HG03442 (cell line): ENCODE measurements at regions not wholly inside any gene's neighbourhood (a gene's known extent, or its start where the extent isn't known, plus 50 kb on each side); places are given as distances from the start of the nearest gene placed in this dataset.
A peak's percentile ranks its signal among the peaks of the same experiment; 100 is the strongest.
"Not testable (repeated sequence)": the region's sequence is repeated elsewhere in the genome, so short reads cannot be mapped to it uniquely, and the experiment has no call there.

Experiments
- ATAC-seq: cut with Tn5 transposase; IDR thresholded peaks from one replicate; pipeline ENCODE4 v1.9.1; 2021; ENCODE audit warnings: mild to moderate bottlenecking, moderate library complexity; ENCODE audit not compliant: unreplicated experiment

- peak; percentile 79 for ATAC-seq
Observed at GRCh38 chr4:99763635-99764101, 53.0 kb upstream of the DAPP1 start.

GRCh38 chr4:99762728-99763127 is 53.9 kb upstream of the DAPP1 start:
- ATAC-seq, result no peak

GRCh38 chr4:99759988-99760387 is 56.6 kb upstream of the DAPP1 start:
- no peak for ATAC-seq

GRCh38 chr4:99759346-99759984 is 57.2 kb upstream of the DAPP1 start:
- no peak for ATAC-seq

GRCh38 chr4:99755223-99755944 is 61.2 kb upstream of the DAPP1 start:
- no peak for ATAC-seq

GRCh38 chr4:99754756-99755155 is 61.9 kb upstream of the DAPP1 start:
- no peak for ATAC-seq

GRCh38 chr4:99753931-99754330 is 62.7 kb upstream of the DAPP1 start:
- ATAC-seq, result no peak

GRCh38 chr4:99749445-99750391 is 66.9 kb upstream of the DAPP1 start:
- ATAC-seq, result no peak

- ATAC-seq, result no peak
Observed at GRCh38 chr4:99746443-99746842, 70.2 kb upstream of the DAPP1 start.

GRCh38 chr4:99736846-99737245 is 79.2 kb upstream of the C4orf54 start:
- ATAC-seq, result no peak

- no peak for ATAC-seq
Observed at GRCh38 chr4:99735822-99736221, 78.2 kb upstream of the C4orf54 start.

- ATAC-seq, result no peak
Observed at GRCh38 chr4:99734583-99735322, 77.1 kb upstream of the C4orf54 start.

- ATAC-seq, result not testable (repeated sequence)
Observed at GRCh38 chr4:99733455-99733854, 75.8 kb upstream of the C4orf54 start.

GRCh38 chr4:99729186-99729585 is 71.6 kb upstream of the C4orf54 start:
- no peak for ATAC-seq

GRCh38 chr4:99724067-99724466 is 66.4 kb upstream of the C4orf54 start:
- no peak for ATAC-seq

GRCh38 chr4:99723612-99724011 is 66.0 kb upstream of the C4orf54 start:
- ATAC-seq, result peak; percentile 50

- no peak for ATAC-seq
Observed at GRCh38 chr4:99722725-99723124, 65.1 kb upstream of the C4orf54 start.

GRCh38 chr4:99722006-99722405 is 64.4 kb upstream of the C4orf54 start:
- ATAC-seq, result no peak

GRCh38 chr4:99720206-99720605 is 62.6 kb upstream of the C4orf54 start:
- ATAC-seq, result no peak

GRCh38 chr4:99716996-99717395 is 59.4 kb upstream of the C4orf54 start:
- no peak for ATAC-seq

GRCh38 chr4:99715286-99715685 is 57.7 kb upstream of the C4orf54 start:
- ATAC-seq, result no peak
